GM18858 (cell line): ENCODE measurements at regions not wholly inside any gene's neighbourhood (a gene's known extent, or its start where the extent isn't known, plus 50 kb on each side); places are given as distances from the start of the nearest gene placed in this dataset.
"Not testable (repeated sequence)": the region's sequence is repeated elsewhere in the genome, so short reads cannot be mapped to it uniquely, and the experiment has no call there.

Experiments used
- ATAC-seq: cut with Tn5 transposase; IDR thresholded peaks from one replicate; pipeline ENCODE4 v1.9.1; 2021; ENCODE audit not compliant: unreplicated experiment

GRCh38 chr2:176832086-176832485 is 380.5 kb upstream of the HNRNPA3 start:
- no peak for ATAC-seq

GRCh38 chr2:176833671-176834070 is 378.9 kb upstream of the HNRNPA3 start:
- ATAC-seq: no peak

- no peak for ATAC-seq
These were observed 378.4 kb upstream of the HNRNPA3 start for GRCh38 chr2:176834226-176834625.

GRCh38 chr2:176843208-176843607 is 369.4 kb upstream of the HNRNPA3 start:
- no peak for ATAC-seq

- ATAC-seq: no peak
These were observed 368.1 kb upstream of the HNRNPA3 start for GRCh38 chr2:176844461-176844860.

GRCh38 chr2:176845718-176846117 is 366.9 kb upstream of the HNRNPA3 start:
- ATAC-seq: no peak

GRCh38 chr2:176847575-176847974 is 365.0 kb upstream of the HNRNPA3 start:
- ATAC-seq: no peak

GRCh38 chr2:176848844-176849243 is 363.8 kb upstream of the HNRNPA3 start:
- ATAC-seq: no peak

- no peak for ATAC-seq
These were observed 361.2 kb upstream of the HNRNPA3 start for GRCh38 chr2:176851200-176851888.

- ATAC-seq: no peak
These were observed 360.6 kb upstream of the HNRNPA3 start for GRCh38 chr2:176851889-176852483.

GRCh38 chr2:176852667-176853066 is 359.9 kb upstream of the HNRNPA3 start:
- peak; percentile 47 for ATAC-seq

GRCh38 chr2:176854062-176854461 is 358.5 kb upstream of the HNRNPA3 start:
- ATAC-seq: no peak

GRCh38 chr2:176854878-176855277 is 357.7 kb upstream of the HNRNPA3 start:
- no peak for ATAC-seq

GRCh38 chr2:176856683-176857082 is 355.9 kb upstream of the HNRNPA3 start:
- ATAC-seq: no peak

GRCh38 chr2:176865336-176865735 is 347.3 kb upstream of the HNRNPA3 start:
- ATAC-seq: no peak

- no peak for ATAC-seq
These were observed 340.2 kb upstream of the HNRNPA3 start for GRCh38 chr2:176872406-176872805.

GRCh38 chr2:176873403-176873802 is 339.2 kb upstream of the HNRNPA3 start:
- ATAC-seq: no peak

- ATAC-seq: no peak
These were observed 336.0 kb upstream of the HNRNPA3 start for GRCh38 chr2:176876493-176877103.

- no peak for ATAC-seq
These were observed 333.1 kb upstream of the HNRNPA3 start for GRCh38 chr2:176879426-176879995.

GRCh38 chr2:176882045-176882444 is 330.5 kb upstream of the HNRNPA3 start:
- ATAC-seq: not testable (repeated sequence)

- ATAC-seq: no peak
These were observed 327.5 kb upstream of the HNRNPA3 start for GRCh38 chr2:176885001-176885643.

GRCh38 chr2:176885661-176886060 is 326.9 kb upstream of the HNRNPA3 start:
- no peak for ATAC-seq
